GM21825 (cell line): ENCODE measurements at regions not wholly inside any gene's neighbourhood (a gene's known extent, or its start where the extent isn't known, plus 50 kb on each side); places are given as distances from the start of the nearest gene placed in this dataset.

ENCODE experiments used
- ATAC-seq: cut with Tn5 transposase; IDR thresholded peaks from one replicate; pipeline ENCODE4 v1.9.1; 2021; ENCODE audit warnings: mild to moderate bottlenecking, moderate library complexity; ENCODE audit not compliant: unreplicated experiment

- ATAC-seq, result no peak
Measured at GRCh38 chr6:105622226-105622625, 219.3 kb upstream of the PREP start.

GRCh38 chr6:105621564-105622175 lies 218.8 kb upstream of the PREP start:
- no peak for ATAC-seq

GRCh38 chr6:105620878-105621277 lies 218.0 kb upstream of the PREP start:
- ATAC-seq, result no peak

GRCh38 chr6:105619971-105620741 lies 217.3 kb upstream of the PREP start:
- ATAC-seq, result no peak

- ATAC-seq, result no peak
Measured at GRCh38 chr6:105618247-105618646, 215.4 kb upstream of the PREP start.

- ATAC-seq, result no peak
Measured at GRCh38 chr6:105616521-105616920, 213.6 kb upstream of the PREP start.

GRCh38 chr6:105611606-105612005 lies 208.7 kb upstream of the PREP start:
- ATAC-seq, result no peak

- ATAC-seq, result no peak
Measured at GRCh38 chr6:105609375-105609991, 206.6 kb upstream of the PREP start.

GRCh38 chr6:105608711-105609374 lies 206.0 kb upstream of the PREP start:
- ATAC-seq, result no peak

- ATAC-seq, result no peak
Measured at GRCh38 chr6:105607636-105608621, 205.0 kb upstream of the PREP start.

GRCh38 chr6:105606831-105607463 lies 204.1 kb upstream of the PREP start:
- ATAC-seq, result no peak

- ATAC-seq, result no peak
Measured at GRCh38 chr6:105604587-105604884, 201.7 kb upstream of the PREP start.

GRCh38 chr6:105603788-105604586 lies 201.1 kb upstream of the PREP start:
- ATAC-seq, result no peak

GRCh38 chr6:105601541-105602236 lies 198.8 kb upstream of the PREP start:
- ATAC-seq, result peak; percentile 83

GRCh38 chr6:105600336-105601260 lies 197.7 kb upstream of the PREP start:
- no peak for ATAC-seq

- no peak for ATAC-seq
Measured at GRCh38 chr6:105598264-105598663, 195.4 kb upstream of the PREP start.

GRCh38 chr6:105596284-105596755 lies 193.4 kb upstream of the PREP start:
- ATAC-seq, result no peak

- no peak for ATAC-seq
Measured at GRCh38 chr6:105595829-105596228, 192.9 kb upstream of the PREP start.
